ENCODE measurements at regions not wholly inside any gene's neighbourhood (a gene's known extent, or its start where the extent isn't known, plus 50 kb on each side); places are given as distances from the start of the nearest gene placed in this dataset.

GRCh38 chr6:121934451-121934850 lies 465.0 kb upstream of the HSF2 start:
- intact Hi-C loops (cut with DNase I), result no loop called here

GRCh38 chr6:121940728-121941127 lies 458.7 kb upstream of the HSF2 start:
- intact Hi-C loops (cut with DNase I), result no loop called here
- H3K9me3 ChIP-seq, result peaks cover 0 to 37% (median 4%) of the 10 kb centered on the region in 11 donors
- H3K36me3 ChIP-seq, result no peaks in the 10 kb centered on the region
- H3K4me1 ChIP-seq, result no peaks in the 10 kb centered on the region
- no peak for DNase-seq
- H3K27ac ChIP-seq, result no peak overlapping the region
- H3K27me3 ChIP-seq, result no peaks in the 10 kb centered on the region
- TF ChIP-seq CTCF (IDR thresholded peaks at IDR 0.05), result no peak
- WGBS, 2 donors, result 88 to 89% methylated on average over 2 of the region's 2 CpGs
- H3K4me3 ChIP-seq, result no peak overlapping the region
- no peak for ATAC-seq

More at GRCh38 chr6:121934451-121934850, 465.0 kb upstream of the HSF2 start:
- H3K36me3 ChIP-seq, result no peaks in the 10 kb centered on the region
- H3K9me3 ChIP-seq, result peaks cover 0 to 19% (median 4%) of the 10 kb centered on the region in 11 donors
- no peak for ATAC-seq
- DNase-seq, result no peak
- TF ChIP-seq CTCF (IDR thresholded peaks at IDR 0.05), result no peak
- H3K27ac ChIP-seq, result no peak overlapping the region
- WGBS, 2 donors, result 77 to 79% methylated on average over 2 of the region's 2 CpGs
- no peak overlapping the region for H3K4me3 ChIP-seq
- H3K27me3 ChIP-seq, result no peaks in the 10 kb centered on the region
- H3K4me1 ChIP-seq, result peaks cover 0 to 19% (median 13%) of the 10 kb centered on the region in 9 donors

- no peaks in the 10 kb centered on the region for H3K27me3 ChIP-seq
- ATAC-seq (no peak), DNase-seq (no peak)
- no peaks in the 10 kb centered on the region for H3K4me1 ChIP-seq
- TF ChIP-seq CTCF (IDR thresholded peaks at IDR 0.05), result no peak
- peaks cover 0 to 24% (median 0%) of the 10 kb centered on the region in 11 donors for H3K9me3 ChIP-seq
- intact Hi-C loops (cut with DNase I), result no loop called here
- 68 to 70% methylated on average over 1 of the region's 1 CpG for WGBS, 2 donors
- no peak overlapping the region for H3K4me3 ChIP-seq
- no peak overlapping the region for H3K27ac ChIP-seq
- no peaks in the 10 kb centered on the region for H3K36me3 ChIP-seq
These were observed 455.1 kb upstream of the HSF2 start for GRCh38 chr6:121944354-121944753.

GRCh38 chr6:121951123-121951522 lies 448.3 kb upstream of the HSF2 start:
- intact Hi-C loops (cut with DNase I), result no loop called here
- H3K27ac ChIP-seq, result no peak overlapping the region
- TF ChIP-seq CTCF (IDR thresholded peaks at IDR 0.05), result no peak

More at GRCh38 chr6:121951123-121951522, 448.3 kb upstream of the HSF2 start:
- no peaks in the 10 kb centered on the region for H3K36me3 ChIP-seq
- H3K9me3 ChIP-seq, result peaks cover 0 to 8% (median 0%) of the 10 kb centered on the region in 11 donors
- H3K4me3 ChIP-seq, result no peak overlapping the region
- H3K27me3 ChIP-seq, result no peaks in the 10 kb centered on the region
- H3K4me1 ChIP-seq, result no peaks in the 10 kb centered on the region
- no peak for ATAC-seq
- no peak for DNase-seq
- WGBS, 2 donors, result 51 to 55% methylated on average over 4 of the region's 4 CpGs

All from heart right ventricle (tissue), 16 donors.